Calu3 (cell line): ENCODE measurements at regions not wholly inside any gene's neighbourhood (a gene's known extent, or its start where the extent isn't known, plus 50 kb on each side); places are given as distances from the start of the nearest gene placed in this dataset.

Experiments
- BruUV-seq: library from RNA; stranded (reverse); fragments of 400-500 nt; replicated peaks from 2 replicates; lab custom pipeline; 2021; lab: Mats Ljungman, UMichigan
- CTCF ChIA-PET: fragments of 300-600 bp; sonication (Branson Sonifier 250); formaldehyde crosslinking; loops from one replicate; lab custom pipeline; 2022; ENCODE audit warnings: antibody characterized with exemption; lab: Charles Lee
- DNase-seq: peaks from one replicate; pipeline ENCODE4 v3.0.0; 2022
- H3K27ac Mint-ChIP-seq: one replicate; pipeline ENCODE4 v1.8.0; 2022; ENCODE audit warnings: mixed read lengths; ENCODE audit not compliant: unreplicated experiment
- H3K27me3 Mint-ChIP-seq: one replicate; pipeline ENCODE4 v1.8.0; 2022; ENCODE audit warnings: mixed read lengths; ENCODE audit not compliant: unreplicated experiment
- H3K36me3 Mint-ChIP-seq: one replicate; pipeline ENCODE4 v1.8.0; 2022; ENCODE audit warnings: mild to moderate bottlenecking, moderate library complexity, mixed read lengths; ENCODE audit not compliant: insufficient read depth, unreplicated experiment
- H3K4me1 Mint-ChIP-seq: one replicate; pipeline ENCODE4 v1.8.0; 2022; ENCODE audit warnings: mild to moderate bottlenecking, low read depth, mixed read lengths; ENCODE audit not compliant: unreplicated experiment
- H3K4me3 Mint-ChIP-seq: one replicate; pipeline ENCODE4 v1.8.0; 2022; ENCODE audit warnings: mild to moderate bottlenecking, low read depth, moderate library complexity, mixed read lengths; ENCODE audit not compliant: unreplicated experiment
- H3K9me3 Mint-ChIP-seq: one replicate; pipeline ENCODE4 v1.8.0; 2022; ENCODE audit warnings: low read depth, mixed read lengths; ENCODE audit not compliant: unreplicated experiment
- intact Hi-C: fragments of 100-400 bp; cut with micrococcal nuclease; formaldehyde crosslinking; loops from one replicate; pipeline ENCODE4 v1.10.0; 2022; ENCODE audit not compliant: unreplicated experiment
- TF ChIP-seq, protein P1 (sequence below): fragments of 200-600 bp; IDR thresholded peaks from one replicate; pipeline ENCODE4 v1.8.0; 2022; ENCODE audit warnings: antibody characterized with exemption; ENCODE audit not compliant: unreplicated experiment

DNA sequence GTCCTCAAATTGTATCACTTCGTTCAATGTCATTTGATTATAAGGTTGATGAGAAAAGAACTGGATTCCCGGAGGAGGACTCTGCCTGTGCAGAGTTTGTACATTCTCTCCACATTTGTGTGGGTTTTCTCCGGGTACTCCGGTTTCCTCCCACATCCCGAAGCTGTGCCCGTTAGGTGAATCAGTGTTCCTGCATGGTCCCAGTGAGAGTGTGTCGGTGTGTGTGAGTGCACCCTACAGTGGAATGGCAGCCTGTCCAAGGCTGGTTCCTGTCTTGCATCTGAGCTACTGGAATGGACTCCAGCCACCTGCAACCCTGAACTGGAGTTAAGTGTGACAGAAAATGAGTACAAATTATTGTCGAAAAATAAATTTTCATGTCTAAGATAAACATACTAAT, 92.2 kb upstream of the KCTD3 start:
- CTCF ChIA-PET = no interaction called here
- no peak overlapping the region for H3K27ac Mint-ChIP-seq

DNA sequence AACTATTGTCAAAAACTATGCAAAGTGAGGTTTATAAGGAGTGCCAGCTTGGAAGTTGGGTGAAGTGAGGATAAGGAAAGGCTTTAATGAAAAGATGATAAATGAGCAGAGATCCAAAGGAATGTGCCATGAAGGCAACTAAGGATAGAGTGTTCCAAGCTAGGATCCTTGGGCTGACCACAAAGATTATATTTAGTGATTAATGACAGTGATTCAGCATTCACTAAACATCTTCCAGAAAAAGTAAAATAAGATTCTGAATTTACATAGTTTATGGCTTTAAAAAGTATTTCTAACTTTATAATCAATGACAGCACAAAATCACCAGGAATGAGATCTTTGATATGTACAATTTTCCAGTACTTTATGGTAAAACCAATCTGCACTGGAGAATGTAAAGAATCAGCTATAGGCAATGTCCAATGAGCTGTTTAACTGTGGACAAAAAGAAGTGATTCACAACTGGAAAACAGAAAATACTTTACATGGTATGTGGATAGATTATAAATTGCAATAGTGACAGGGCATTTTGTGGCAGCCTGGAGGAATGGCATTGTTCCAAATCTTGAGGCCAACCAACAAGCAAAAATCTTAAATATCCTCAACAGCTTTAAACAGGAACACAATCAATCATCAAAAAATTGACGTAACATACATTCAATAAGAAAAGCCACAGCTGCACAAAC, 91.2 kb upstream of the KCTD3 start:
- CTCF ChIA-PET = no interaction called here
- DNase-seq = no peak
- Mint-ChIP-seq H3K9me3 (peaks cover 4% of the 10 kb centered on the region), H3K4me1 (no peaks in the 10 kb centered on the region), H3K27ac (no peak overlapping the region), H3K36me3 (no peaks in the 10 kb centered on the region), H3K27me3 (no peaks in the 10 kb centered on the region), H3K4me3 (no peak overlapping the region)
- intact Hi-C loops = no loop called here
- BruUV-seq = no TSS peak
- TF ChIP-seq, protein P1, sequence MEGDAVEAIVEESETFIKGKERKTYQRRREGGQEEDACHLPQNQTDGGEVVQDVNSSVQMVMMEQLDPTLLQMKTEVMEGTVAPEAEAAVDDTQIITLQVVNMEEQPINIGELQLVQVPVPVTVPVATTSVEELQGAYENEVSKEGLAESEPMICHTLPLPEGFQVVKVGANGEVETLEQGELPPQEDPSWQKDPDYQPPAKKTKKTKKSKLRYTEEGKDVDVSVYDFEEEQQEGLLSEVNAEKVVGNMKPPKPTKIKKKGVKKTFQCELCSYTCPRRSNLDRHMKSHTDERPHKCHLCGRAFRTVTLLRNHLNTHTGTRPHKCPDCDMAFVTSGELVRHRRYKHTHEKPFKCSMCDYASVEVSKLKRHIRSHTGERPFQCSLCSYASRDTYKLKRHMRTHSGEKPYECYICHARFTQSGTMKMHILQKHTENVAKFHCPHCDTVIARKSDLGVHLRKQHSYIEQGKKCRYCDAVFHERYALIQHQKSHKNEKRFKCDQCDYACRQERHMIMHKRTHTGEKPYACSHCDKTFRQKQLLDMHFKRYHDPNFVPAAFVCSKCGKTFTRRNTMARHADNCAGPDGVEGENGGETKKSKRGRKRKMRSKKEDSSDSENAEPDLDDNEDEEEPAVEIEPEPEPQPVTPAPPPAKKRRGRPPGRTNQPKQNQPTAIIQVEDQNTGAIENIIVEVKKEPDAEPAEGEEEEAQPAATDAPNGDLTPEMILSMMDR = no peak

More for the DNA sequence above, 92.2 kb upstream of the KCTD3 start:
- Mint-ChIP-seq H3K9me3 (peaks cover 4% of the 10 kb centered on the region), H3K4me3 (no peak overlapping the region), H3K27me3 (no peaks in the 10 kb centered on the region), H3K36me3 (no peaks in the 10 kb centered on the region), H3K4me1 (no peaks in the 10 kb centered on the region)
- BruUV-seq = no TSS peak
- no peak for DNase-seq
- intact Hi-C loops = no loop called here
- TF ChIP-seq, protein P1 = no peak

DNA sequence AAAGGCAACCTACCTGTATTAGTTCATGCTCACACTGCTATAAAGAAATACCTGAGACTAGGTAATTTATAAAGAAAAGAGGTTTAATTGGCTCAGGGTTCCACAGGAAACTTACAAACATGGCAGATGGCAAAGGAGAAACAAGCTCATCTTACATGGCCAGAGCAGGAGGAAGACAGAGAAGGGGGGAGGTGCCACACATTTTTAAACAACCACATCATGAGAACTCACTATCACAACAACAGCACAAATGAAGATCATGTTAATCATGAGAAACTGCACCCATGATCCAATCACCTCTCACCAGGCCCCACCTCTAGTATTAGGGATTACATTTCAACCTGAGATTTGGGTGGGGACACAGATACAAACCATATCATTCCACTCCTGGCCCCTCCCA, 90.6 kb upstream of the KCTD3 start:
- Mint-ChIP-seq H3K36me3 (no peaks in the 10 kb centered on the region), H3K27ac (no peak overlapping the region), H3K4me3 (no peak overlapping the region), H3K9me3 (peaks cover 4% of the 10 kb centered on the region), H3K4me1 (no peaks in the 10 kb centered on the region), H3K27me3 (no peaks in the 10 kb centered on the region)
- TF ChIP-seq, protein P1 = no peak
- BruUV-seq = no TSS peak
- intact Hi-C loops = no loop called here
- DNase-seq = no peak
- CTCF ChIA-PET = no interaction called here

DNA sequence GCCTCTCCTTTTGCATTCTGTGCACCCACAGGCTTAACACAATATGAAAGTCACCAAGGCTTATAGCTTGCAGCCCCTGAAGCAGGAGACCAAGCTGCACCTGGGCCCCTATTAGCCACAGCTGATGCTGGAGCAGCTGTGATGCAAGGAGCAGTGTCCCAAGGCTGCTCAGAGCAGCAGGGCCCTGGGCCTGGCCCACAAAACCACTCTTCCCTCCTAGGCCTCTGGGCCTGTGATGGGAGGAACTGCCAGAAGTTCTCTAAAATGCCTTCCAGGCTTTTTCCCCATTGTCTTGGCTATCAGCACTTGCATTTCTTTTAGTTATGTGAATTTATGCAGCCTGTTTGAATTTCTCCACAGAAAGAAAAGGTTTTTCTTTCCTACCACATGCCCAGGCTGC, 89.5 kb upstream of the KCTD3 start:
- H3K27me3 Mint-ChIP-seq = no peaks in the 10 kb centered on the region
- no peaks in the 10 kb centered on the region for H3K4me1 Mint-ChIP-seq
- no peak overlapping the region for H3K27ac Mint-ChIP-seq
- no peaks in the 10 kb centered on the region for H3K36me3 Mint-ChIP-seq
- CTCF ChIA-PET = no interaction called here
- BruUV-seq = no TSS peak
- no peak for DNase-seq
- H3K9me3 Mint-ChIP-seq = peaks cover 4% of the 10 kb centered on the region
- TF ChIP-seq, protein P1 = no peak
- H3K4me3 Mint-ChIP-seq = no peak overlapping the region
- intact Hi-C loops = no loop called here
